ENCODE measurements at regions not wholly inside any gene's neighbourhood (a gene's known extent, or its start where the extent isn't known, plus 50 kb on each side); places are given as distances from the start of the nearest gene placed in this dataset.

GRCh38 chr9:89669361-89669842, 64.6 kb downstream of the GADD45G start:
- Histone ChIP-seq H3K4me2 (ENCODE audit: control insufficient read depth, extremely low read depth, insufficient read depth, low read depth, low read length) (no peak overlapping the region), H3K79me2 (ENCODE audit: control insufficient read depth, insufficient read depth, low read length) (no peaks in the 10 kb centered on the region), H3K9me3 (ENCODE audit: control insufficient read depth, low read depth, low read length) (peaks cover 3% of the 10 kb centered on the region), H4K20me1 (ENCODE audit: control insufficient read depth, extremely low read depth, insufficient read depth, low read length) (no peaks in the 10 kb centered on the region), H3K27me3 (ENCODE audit: control insufficient read depth, extremely low read depth, insufficient read depth, low read length) (peaks cover 2% of the 10 kb centered on the region), H3K9ac (ENCODE audit: control insufficient read depth, extremely low read depth, insufficient read depth, low read length) (no peak overlapping the region), H3K4me1 (ENCODE audit: control insufficient read depth, extremely low read depth, insufficient read depth, low read length) (peaks cover 4% of the 10 kb centered on the region), H3K4me3 (ENCODE audit: control insufficient read depth in 2 of 3, extremely low read depth in 1 of 3, insufficient read depth in 2 of 3, low read depth in 1 of 3, low read length in 3 of 3) (no peak overlapping the region), H3K27ac (ENCODE audit: control insufficient read depth, insufficient read depth, low read length) (no peak overlapping the region), H3K9me1 (ENCODE audit: control insufficient read depth, extremely low read depth, insufficient read depth, low read length) (no peaks in the 10 kb centered on the region), H2AFZ (ENCODE audit: control insufficient read depth, low read length) (no peak overlapping the region), H3K36me3 (ENCODE audit: control insufficient read depth in 2 of 2, extremely low read depth in 1 of 2, insufficient read depth in 2 of 2, low read length in 2 of 2) (no peaks in the 10 kb centered on the region)
- no peak for DNase-seq (ENCODE audit: low read depth, low spot score)
- dilution Hi-C loops (cut with MboI; ENCODE audit: extremely low pct_ligation_motif_present, low sequenced_read_pairs), result no loop called here
- FAIRE-seq, result no peak
- no peak for TF ChIP-seq EZH2 (IDR thresholded peaks at IDR 0.05; ENCODE audit: low read length)
- TF ChIP-seq, protein P1, sequence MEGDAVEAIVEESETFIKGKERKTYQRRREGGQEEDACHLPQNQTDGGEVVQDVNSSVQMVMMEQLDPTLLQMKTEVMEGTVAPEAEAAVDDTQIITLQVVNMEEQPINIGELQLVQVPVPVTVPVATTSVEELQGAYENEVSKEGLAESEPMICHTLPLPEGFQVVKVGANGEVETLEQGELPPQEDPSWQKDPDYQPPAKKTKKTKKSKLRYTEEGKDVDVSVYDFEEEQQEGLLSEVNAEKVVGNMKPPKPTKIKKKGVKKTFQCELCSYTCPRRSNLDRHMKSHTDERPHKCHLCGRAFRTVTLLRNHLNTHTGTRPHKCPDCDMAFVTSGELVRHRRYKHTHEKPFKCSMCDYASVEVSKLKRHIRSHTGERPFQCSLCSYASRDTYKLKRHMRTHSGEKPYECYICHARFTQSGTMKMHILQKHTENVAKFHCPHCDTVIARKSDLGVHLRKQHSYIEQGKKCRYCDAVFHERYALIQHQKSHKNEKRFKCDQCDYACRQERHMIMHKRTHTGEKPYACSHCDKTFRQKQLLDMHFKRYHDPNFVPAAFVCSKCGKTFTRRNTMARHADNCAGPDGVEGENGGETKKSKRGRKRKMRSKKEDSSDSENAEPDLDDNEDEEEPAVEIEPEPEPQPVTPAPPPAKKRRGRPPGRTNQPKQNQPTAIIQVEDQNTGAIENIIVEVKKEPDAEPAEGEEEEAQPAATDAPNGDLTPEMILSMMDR (optimal IDR thresholded peaks at IDR 0.05 in 1 of 3, IDR thresholded peaks at IDR 0.05 in 1 of 3, conservative IDR thresholded peaks at IDR 0.05 in 1 of 3; ENCODE audit: extremely low read depth in 1 of 3, insufficient read depth in 2 of 3, low read length in 3 of 3), result no peak

DNA sequence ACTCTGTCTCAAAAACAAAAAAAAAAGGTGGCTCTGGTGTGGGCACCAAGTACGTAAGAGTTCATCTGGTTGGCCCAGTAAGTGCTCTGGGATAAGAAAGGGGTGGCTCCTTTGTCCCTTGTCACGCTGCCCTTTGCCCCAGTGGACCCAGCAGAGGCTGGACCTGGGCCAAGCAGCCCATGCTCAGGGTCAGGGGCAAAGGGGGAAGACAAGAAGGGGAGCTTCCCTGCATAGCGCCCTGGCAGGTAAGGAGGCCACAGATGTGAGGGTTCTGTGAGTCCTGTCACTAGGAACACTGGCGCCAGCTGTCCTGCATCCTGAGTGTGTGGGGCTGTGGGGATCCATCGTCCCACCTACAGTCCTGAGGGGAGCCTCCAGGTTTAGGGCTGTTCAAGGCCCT, 65.3 kb downstream of the GADD45G start:
- no peak overlapping the region for H3K4me3 ChIP-seq (ENCODE audit: control insufficient read depth in 2 of 3, extremely low read depth in 1 of 3, insufficient read depth in 2 of 3, low read depth in 1 of 3, low read length in 3 of 3)
- peaks cover 3% of the 10 kb centered on the region for H3K9me3 ChIP-seq (ENCODE audit: control insufficient read depth, low read depth, low read length)
- dilution Hi-C loops (cut with MboI; ENCODE audit: extremely low pct_ligation_motif_present, low sequenced_read_pairs), result no loop called here
- no peak overlapping the region for H3K4me2 ChIP-seq (ENCODE audit: control insufficient read depth, extremely low read depth, insufficient read depth, low read depth, low read length)
- H3K79me2 ChIP-seq (ENCODE audit: control insufficient read depth, insufficient read depth, low read length), result no peaks in the 10 kb centered on the region
- DNase-seq (ENCODE audit: low read depth, low spot score) (no peak), FAIRE-seq (no peak)
- TF ChIP-seq EZH2 (IDR thresholded peaks at IDR 0.05; ENCODE audit: low read length), result no peak
- TF ChIP-seq, protein P1 (optimal IDR thresholded peaks at IDR 0.05 in 1 of 3, IDR thresholded peaks at IDR 0.05 in 1 of 3, conservative IDR thresholded peaks at IDR 0.05 in 1 of 3; ENCODE audit: extremely low read depth in 1 of 3, insufficient read depth in 2 of 3, low read length in 3 of 3), result no peak
- H3K27me3 ChIP-seq (ENCODE audit: control insufficient read depth, extremely low read depth, insufficient read depth, low read length), result peaks cover 4% of the 10 kb centered on the region
- no peaks in the 10 kb centered on the region for H4K20me1 ChIP-seq (ENCODE audit: control insufficient read depth, extremely low read depth, insufficient read depth, low read length)
- H3K9me1 ChIP-seq (ENCODE audit: control insufficient read depth, extremely low read depth, insufficient read depth, low read length), result no peaks in the 10 kb centered on the region
- no peak overlapping the region for H3K9ac ChIP-seq (ENCODE audit: control insufficient read depth, extremely low read depth, insufficient read depth, low read length)
- H3K4me1 ChIP-seq (ENCODE audit: control insufficient read depth, extremely low read depth, insufficient read depth, low read length), result no peaks in the 10 kb centered on the region
- H2AFZ ChIP-seq (ENCODE audit: control insufficient read depth, low read length), result no peak overlapping the region
- no peak overlapping the region for H3K27ac ChIP-seq (ENCODE audit: control insufficient read depth, insufficient read depth, low read length)
- no peaks in the 10 kb centered on the region for H3K36me3 ChIP-seq (ENCODE audit: control insufficient read depth in 2 of 2, extremely low read depth in 1 of 2, insufficient read depth in 2 of 2, low read length in 2 of 2)

Data from keratinocyte (primary cell).